A673 (cell line): ENCODE measurements at regions not wholly inside any gene's neighbourhood (a gene's known extent, or its start where the extent isn't known, plus 50 kb on each side); places are given as distances from the start of the nearest gene placed in this dataset.
A peak's percentile ranks its signal among the peaks of the same experiment; 100 is the strongest.

Experiments
- BruUV-seq: library from RNA; stranded (reverse); fragments of 400-500 nt; replicated peaks from 2 replicates; lab custom pipeline; 2021; lab: Mats Ljungman, UMichigan
- CTCF ChIA-PET: fragments of 300-600 bp; sonication (Branson Sonifier 250); formaldehyde crosslinking; loops from one replicate; lab custom pipeline; 2022; ENCODE audit warnings: antibody characterized with exemption; lab: Charles Lee
- POLR2A ChIA-PET: fragments of 300-600 bp; sonication (Branson Sonifier 250); formaldehyde crosslinking; loops from one replicate; lab custom pipeline; 2022; ENCODE audit warnings: antibody characterized with exemption; ENCODE audit not compliant: low non-redundant PET; lab: Charles Lee
- DNase-seq: peaks from one replicate; pipeline ENCODE4 v3.0.0-alpha.2; 2015; ENCODE audit warnings: low spot score
- H3K27ac ChIP-seq: fragments of 200-600 bp; sonication (generic); 2 replicates; pipeline ENCODE4 v1.5.1; 2016; ENCODE audit warnings: mixed run types, low read depth, mild to moderate bottlenecking, mixed read lengths, antibody characterized with exemption, low read length; ENCODE audit not compliant: poor library complexity, severe bottlenecking
- H3K27me3 ChIP-seq: fragments of 200-600 bp; sonication (generic); replicated peaks from 2 replicates; pipeline ENCODE4 v1.6.1; 2017; ENCODE audit warnings: mixed run types, low read depth, mild to moderate bottlenecking, mixed read lengths, antibody characterized with exemption, low read length; ENCODE audit not compliant: insufficient read depth, poor library complexity
- H3K36me3 ChIP-seq: fragments of 200-600 bp; sonication (generic); 2 replicates; pipeline ENCODE4 v1.6.1; 2016; ENCODE audit warnings: mixed run types, mild to moderate bottlenecking, mixed read lengths, antibody characterized with exemption, low read length; ENCODE audit not compliant: insufficient read depth, poor library complexity, severe bottlenecking
- H3K4me1 ChIP-seq: fragments of 200-600 bp; sonication (generic); 2 replicates; pipeline ENCODE4 v1.6.1; 2017; ENCODE audit warnings: mixed run types, mild to moderate bottlenecking, mixed read lengths, antibody characterized with exemption, low read length; ENCODE audit not compliant: insufficient read depth, poor library complexity, severe bottlenecking
- H3K4me3 ChIP-seq: fragments of 200-600 bp; sonication (generic); 2 replicates; pipeline ENCODE4 v1.5.1; 2016; ENCODE audit warnings: low read depth, mixed run types, mild to moderate bottlenecking, mixed read lengths, low read length; ENCODE audit not compliant: poor library complexity, severe bottlenecking
- H3K9me3 ChIP-seq: fragments of 200-600 bp; sonication (generic); 2 replicates; pipeline ENCODE4 v1.6.1; 2016; ENCODE audit warnings: mixed run types, low read depth, mild to moderate bottlenecking, mixed read lengths, antibody characterized with exemption, low read length; ENCODE audit not compliant: poor library complexity, severe bottlenecking
- CTCF ChIP-seq: fragments of 300-800, 200-600 bp; sonication (generic); conservative IDR thresholded peaks from 2 replicates; pipeline ENCODE4 v1.5.1; 2017; ENCODE audit warnings: low read depth, mild to moderate bottlenecking, antibody characterized with exemption, low read length, moderate library complexity, mixed read lengths
- EZH2 ChIP-seq: fragments of 200-600 bp; sonication (generic); IDR thresholded peaks from 2 replicates; pipeline ENCODE4 v1.6.1; 2017; ENCODE audit warnings: borderline replicate concordance, low read depth, mild to moderate bottlenecking, mixed read lengths, antibody characterized with exemption, low read length; ENCODE audit not compliant: poor library complexity, severe bottlenecking
- intact Hi-C: fragments of 100-400 bp; cut with micrococcal nuclease; formaldehyde crosslinking; loops from one replicate; pipeline ENCODE4 v1.10.0; 2022; ENCODE audit not compliant: unreplicated experiment

DNA sequence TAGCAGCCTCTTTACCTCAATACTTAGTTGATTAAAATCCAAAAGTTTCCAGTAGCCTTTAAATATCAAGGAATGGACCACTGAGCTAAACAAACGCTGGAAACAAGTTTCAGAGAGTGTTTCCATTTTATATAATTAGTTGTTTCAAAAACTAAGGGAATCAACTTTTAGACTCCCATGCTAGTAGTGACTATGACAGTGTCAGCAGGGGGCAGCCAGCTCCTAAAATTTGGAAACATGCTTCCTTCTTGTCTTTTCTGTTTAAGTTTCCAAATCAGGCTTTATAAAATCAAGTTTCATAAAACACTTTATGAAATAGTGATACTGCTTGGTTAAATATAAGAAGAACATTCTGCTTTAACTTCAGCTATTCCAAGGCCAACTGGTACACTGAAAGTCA, 138.2 kb upstream of the TMEM229A start:
- no peak for TF ChIP-seq EZH2
- TF ChIP-seq CTCF: peak; percentile 50
- Histone ChIP-seq H3K36me3 (no peaks in the 10 kb centered on the region), H3K27me3 (no peaks in the 10 kb centered on the region), H3K4me1 (no peaks in the 10 kb centered on the region), H3K9me3 (no peaks in the 10 kb centered on the region), H3K4me3 (no peak overlapping the region), H3K27ac (no peak overlapping the region)
- CTCF ChIA-PET: no interaction called here
- DNase-seq: peak; percentile 31
- intact Hi-C loops: loop anchor here (5.0 kb wide), 1 partner anchor 616 kb away; no protein-coding TSS in a partner anchor
- POLR2A ChIA-PET: no interaction called here
- BruUV-seq: no TSS peak

DNA sequence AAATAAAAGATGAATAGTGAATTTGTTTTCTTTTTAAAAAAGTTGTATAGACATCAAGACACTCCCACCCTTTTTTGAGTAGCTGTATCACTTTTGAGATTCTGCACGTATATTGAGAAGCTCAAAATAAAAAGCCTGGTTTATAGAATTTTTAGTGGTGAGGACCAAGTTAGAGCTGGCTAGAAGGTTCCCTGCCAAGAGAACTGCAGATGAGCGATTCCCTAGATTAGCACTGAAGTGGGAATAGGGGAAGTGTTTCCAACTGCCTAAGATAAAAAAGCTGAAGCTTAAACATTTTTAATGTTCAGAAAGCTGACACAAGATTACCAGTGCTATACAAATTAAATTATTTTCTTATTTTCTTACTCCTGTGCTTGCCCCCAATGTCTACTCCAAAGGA, 135.7 kb upstream of the TMEM229A start:
- Histone ChIP-seq H3K36me3 (no peaks in the 10 kb centered on the region), H3K4me1 (peaks cover 12% of the 10 kb centered on the region), H3K9me3 (peaks cover under 1% of the 10 kb centered on the region), H3K27me3 (no peaks in the 10 kb centered on the region), H3K27ac (no peak overlapping the region), H3K4me3 (no peak overlapping the region)
- ChIA-PET CTCF (no interaction called here), POLR2A (no interaction called here)
- TF ChIP-seq CTCF (no peak), EZH2 (no peak)
- no TSS peak for BruUV-seq
- intact Hi-C loops: no loop called here
- DNase-seq: no peak

DNA sequence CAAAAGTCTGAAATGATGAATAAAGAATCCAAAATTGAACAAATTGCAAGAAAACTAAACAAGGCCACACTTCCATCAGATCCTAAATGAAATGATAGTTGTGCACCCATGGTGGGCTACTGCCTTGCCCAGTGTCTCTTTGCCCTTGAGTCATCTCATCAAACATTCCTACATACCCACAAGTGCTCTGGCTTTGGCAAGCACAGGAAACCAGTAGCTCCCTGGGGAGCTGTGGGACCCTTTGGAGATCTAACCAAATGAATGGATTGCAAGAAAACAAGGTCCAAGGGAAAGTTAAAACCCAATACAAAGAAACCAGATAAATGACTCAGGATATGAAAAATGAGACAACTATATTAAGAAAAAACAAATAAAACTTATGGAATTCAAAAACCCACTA, 129.8 kb upstream of the TMEM229A start:
- peak; percentile 68 for DNase-seq
- Histone ChIP-seq H3K36me3 (no peaks in the 10 kb centered on the region), H3K4me3 (no peak overlapping the region), H3K9me3 (peaks cover 13% of the 10 kb centered on the region), H3K27ac (no peak overlapping the region), H3K4me1 (peaks cover 12% of the 10 kb centered on the region), H3K27me3 (no peaks in the 10 kb centered on the region)
- intact Hi-C loops: no loop called here
- CTCF ChIA-PET: no interaction called here
- TF ChIP-seq EZH2 (no peak), CTCF (no peak)
- POLR2A ChIA-PET: no interaction called here
- BruUV-seq: no TSS peak
